SK-N-SH treated with all-trans-retinoic acid at 6 μM for 48 hours (cell line): ENCODE measurements at regions not wholly inside any gene's neighbourhood (a gene's known extent, or its start where the extent isn't known, plus 50 kb on each side); places are given as distances from the start of the nearest gene placed in this dataset.

Source experiments
- ARNTL ChIP-seq: fragments of 450-650 bp; formaldehyde crosslinking; IDR thresholded peaks from 2 replicates; pipeline ENCODE4 v1.5.0; 2020; ENCODE audit warnings: low read depth, mild to moderate bottlenecking, moderate library complexity, borderline replicate concordance
- CSDC2 ChIP-seq: fragments of 250-450 bp; sonication (Bioruptor Pico); IDR thresholded peaks from 2 replicates; pipeline ENCODE4 v1.5.0; 2020; ENCODE audit warnings: mild to moderate bottlenecking, moderate library complexity
- CSRNP3 ChIP-seq: fragments of 250-450 bp; sonication (Bioruptor Pico); IDR thresholded peaks from 2 replicates; pipeline ENCODE4 v1.5.1; 2021; ENCODE audit warnings: mild to moderate bottlenecking, moderate library complexity
- ISL1 ChIP-seq: fragments of 250-450 bp; sonication (Bioruptor Pico); IDR thresholded peaks from 2 replicates; pipeline ENCODE4 v2.1.2; 2022; ENCODE audit warnings: mild to moderate bottlenecking, moderate library complexity
- RARB ChIP-seq: fragments of 250-450 bp; sonication (Bioruptor Pico); IDR thresholded peaks from 2 replicates; pipeline ENCODE4 v1.8.0; 2021; ENCODE audit warnings: mild to moderate bottlenecking, moderate library complexity
- TCF4 ChIP-seq: fragments of 250-450 bp; sonication (Bioruptor Pico); IDR thresholded peaks from 2 replicates; pipeline ENCODE4 v1.8.0; 2021; ENCODE audit warnings: mild to moderate bottlenecking, moderate library complexity, borderline replicate concordance
- ZC3H10 ChIP-seq: fragments of 250-450 bp; sonication (Bioruptor Pico); IDR thresholded peaks from 2 replicates; pipeline ENCODE4 v1.5.1; 2021; ENCODE audit warnings: mild to moderate bottlenecking, moderate library complexity
- ZFP3 ChIP-seq: fragments of 250-450 bp; sonication (Bioruptor Pico); IDR thresholded peaks from 2 replicates; pipeline ENCODE4 v1.5.0; 2020; ENCODE audit warnings: mild to moderate bottlenecking, moderate library complexity
- ZFP30 ChIP-seq: fragments of 450-650 bp; formaldehyde crosslinking; IDR thresholded peaks from 2 replicates; pipeline ENCODE4 v1.5.0; 2022; ENCODE audit warnings: mild to moderate bottlenecking, moderate library complexity
- ZNF565 ChIP-seq: fragments of 450-650 bp; formaldehyde crosslinking; conservative IDR thresholded peaks from 2 replicates; pipeline ENCODE4 v1.5.0; 2020; ENCODE audit warnings: low read depth, mild to moderate bottlenecking, moderate library complexity
- ZNF8 ChIP-seq: fragments of 450-650 bp; formaldehyde crosslinking; IDR thresholded peaks from 2 replicates; pipeline ENCODE4 v1.5.0; 2020; ENCODE audit warnings: mild to moderate bottlenecking, moderate library complexity
- TF ChIP-seq, protein P1 (sequence below): fragments of 250-450 bp; sonication (Bioruptor Pico); IDR thresholded peaks from 2 replicates; pipeline ENCODE4 v1.5.0; 2020; ENCODE audit warnings: mild to moderate bottlenecking, moderate library complexity
- TF ChIP-seq, protein P2 (sequence below): fragments of 250-450 bp; sonication (Bioruptor Pico); IDR thresholded peaks from 2 replicates; pipeline ENCODE4 v1.8.0; 2020; ENCODE audit warnings: mild to moderate bottlenecking, moderate library complexity, borderline replicate concordance

DNA sequence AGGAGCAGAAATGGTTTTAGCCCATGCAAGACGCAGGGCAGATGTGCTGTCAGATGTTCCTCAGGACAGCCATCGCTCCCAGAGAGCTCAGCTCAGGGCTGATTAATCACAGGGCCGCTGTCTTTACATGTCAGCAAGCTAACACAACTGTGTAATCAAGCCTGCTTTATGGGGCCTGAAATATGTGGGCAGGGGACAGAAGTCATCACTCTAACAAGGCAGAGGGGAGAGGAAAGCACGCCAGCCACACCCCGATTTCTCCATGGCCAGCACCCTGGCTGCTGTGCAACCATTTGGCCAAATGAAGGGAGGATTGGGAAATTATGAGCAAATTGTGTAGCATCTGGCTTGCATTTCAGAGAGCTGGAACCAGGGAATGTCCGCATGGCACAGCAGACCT, 368.8 kb downstream of the NPHP4 start:
- no peak for TF ChIP-seq TCF4 (CRISPR knock-in tag)
- no peak for TF ChIP-seq RARB (CRISPR knock-in tag)
- no peak for TF ChIP-seq ZNF8 (CRISPR knock-in tag)
- no peak for TF ChIP-seq CSDC2 (CRISPR knock-in tag)
- no peak for TF ChIP-seq ISL1 (CRISPR knock-in tag)
- TF ChIP-seq ZFP3: no peak
- TF ChIP-seq, protein P1, sequence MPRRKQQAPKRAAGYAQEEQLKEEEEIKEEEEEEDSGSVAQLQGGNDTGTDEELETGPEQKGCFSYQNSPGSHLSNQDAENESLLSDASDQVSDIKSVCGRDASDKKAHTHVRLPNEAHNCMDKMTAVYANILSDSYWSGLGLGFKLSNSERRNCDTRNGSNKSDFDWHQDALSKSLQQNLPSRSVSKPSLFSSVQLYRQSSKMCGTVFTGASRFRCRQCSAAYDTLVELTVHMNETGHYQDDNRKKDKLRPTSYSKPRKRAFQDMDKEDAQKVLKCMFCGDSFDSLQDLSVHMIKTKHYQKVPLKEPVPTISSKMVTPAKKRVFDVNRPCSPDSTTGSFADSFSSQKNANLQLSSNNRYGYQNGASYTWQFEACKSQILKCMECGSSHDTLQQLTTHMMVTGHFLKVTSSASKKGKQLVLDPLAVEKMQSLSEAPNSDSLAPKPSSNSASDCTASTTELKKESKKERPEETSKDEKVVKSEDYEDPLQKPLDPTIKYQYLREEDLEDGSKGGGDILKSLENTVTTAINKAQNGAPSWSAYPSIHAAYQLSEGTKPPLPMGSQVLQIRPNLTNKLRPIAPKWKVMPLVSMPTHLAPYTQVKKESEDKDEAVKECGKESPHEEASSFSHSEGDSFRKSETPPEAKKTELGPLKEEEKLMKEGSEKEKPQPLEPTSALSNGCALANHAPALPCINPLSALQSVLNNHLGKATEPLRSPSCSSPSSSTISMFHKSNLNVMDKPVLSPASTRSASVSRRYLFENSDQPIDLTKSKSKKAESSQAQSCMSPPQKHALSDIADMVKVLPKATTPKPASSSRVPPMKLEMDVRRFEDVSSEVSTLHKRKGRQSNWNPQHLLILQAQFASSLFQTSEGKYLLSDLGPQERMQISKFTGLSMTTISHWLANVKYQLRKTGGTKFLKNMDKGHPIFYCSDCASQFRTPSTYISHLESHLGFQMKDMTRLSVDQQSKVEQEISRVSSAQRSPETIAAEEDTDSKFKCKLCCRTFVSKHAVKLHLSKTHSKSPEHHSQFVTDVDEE (CRISPR knock-in tag): no peak
- TF ChIP-seq, protein P2, sequence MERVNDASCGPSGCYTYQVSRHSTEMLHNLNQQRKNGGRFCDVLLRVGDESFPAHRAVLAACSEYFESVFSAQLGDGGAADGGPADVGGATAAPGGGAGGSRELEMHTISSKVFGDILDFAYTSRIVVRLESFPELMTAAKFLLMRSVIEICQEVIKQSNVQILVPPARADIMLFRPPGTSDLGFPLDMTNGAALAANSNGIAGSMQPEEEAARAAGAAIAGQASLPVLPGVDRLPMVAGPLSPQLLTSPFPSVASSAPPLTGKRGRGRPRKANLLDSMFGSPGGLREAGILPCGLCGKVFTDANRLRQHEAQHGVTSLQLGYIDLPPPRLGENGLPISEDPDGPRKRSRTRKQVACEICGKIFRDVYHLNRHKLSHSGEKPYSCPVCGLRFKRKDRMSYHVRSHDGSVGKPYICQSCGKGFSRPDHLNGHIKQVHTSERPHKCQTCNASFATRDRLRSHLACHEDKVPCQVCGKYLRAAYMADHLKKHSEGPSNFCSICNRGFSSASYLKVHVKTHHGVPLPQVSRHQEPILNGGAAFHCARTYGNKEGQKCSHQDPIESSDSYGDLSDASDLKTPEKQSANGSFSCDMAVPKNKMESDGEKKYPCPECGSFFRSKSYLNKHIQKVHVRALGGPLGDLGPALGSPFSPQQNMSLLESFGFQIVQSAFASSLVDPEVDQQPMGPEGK (CRISPR knock-in tag): no peak
- TF ChIP-seq ARNTL (CRISPR knock-in tag): no peak
- TF ChIP-seq CSRNP3 (CRISPR knock-in tag): no peak
- TF ChIP-seq ZC3H10: no peak
- no peak for TF ChIP-seq ZFP30 (CRISPR knock-in tag)
- TF ChIP-seq ZNF565 (CRISPR knock-in tag): no peak
